Calu3 (cell line): ENCODE measurements at regions not wholly inside any gene's neighbourhood (a gene's known extent, or its start where the extent isn't known, plus 50 kb on each side); places are given as distances from the start of the nearest gene placed in this dataset.

ENCODE experiments used
- BruUV-seq: library from RNA; stranded (reverse); fragments of 400-500 nt; replicated peaks from 2 replicates; lab custom pipeline; 2021; lab: Mats Ljungman, UMichigan
- CTCF ChIA-PET: fragments of 300-600 bp; sonication (Branson Sonifier 250); formaldehyde crosslinking; loops from one replicate; lab custom pipeline; 2022; ENCODE audit warnings: antibody characterized with exemption; lab: Charles Lee
- DNase-seq: peaks from one replicate; pipeline ENCODE4 v3.0.0; 2022
- H3K27ac Mint-ChIP-seq: one replicate; pipeline ENCODE4 v1.8.0; 2022; ENCODE audit warnings: mixed read lengths; ENCODE audit not compliant: unreplicated experiment
- H3K27me3 Mint-ChIP-seq: one replicate; pipeline ENCODE4 v1.8.0; 2022; ENCODE audit warnings: mixed read lengths; ENCODE audit not compliant: unreplicated experiment
- H3K36me3 Mint-ChIP-seq: one replicate; pipeline ENCODE4 v1.8.0; 2022; ENCODE audit warnings: mild to moderate bottlenecking, moderate library complexity, mixed read lengths; ENCODE audit not compliant: insufficient read depth, unreplicated experiment
- H3K4me1 Mint-ChIP-seq: one replicate; pipeline ENCODE4 v1.8.0; 2022; ENCODE audit warnings: mild to moderate bottlenecking, low read depth, mixed read lengths; ENCODE audit not compliant: unreplicated experiment
- H3K4me3 Mint-ChIP-seq: one replicate; pipeline ENCODE4 v1.8.0; 2022; ENCODE audit warnings: mild to moderate bottlenecking, low read depth, moderate library complexity, mixed read lengths; ENCODE audit not compliant: unreplicated experiment
- H3K9me3 Mint-ChIP-seq: one replicate; pipeline ENCODE4 v1.8.0; 2022; ENCODE audit warnings: low read depth, mixed read lengths; ENCODE audit not compliant: unreplicated experiment
- intact Hi-C: fragments of 100-400 bp; cut with micrococcal nuclease; formaldehyde crosslinking; loops from one replicate; pipeline ENCODE4 v1.10.0; 2022; ENCODE audit not compliant: unreplicated experiment
- TF ChIP-seq, protein P1 (sequence below): fragments of 200-600 bp; IDR thresholded peaks from one replicate; pipeline ENCODE4 v1.8.0; 2022; ENCODE audit warnings: antibody characterized with exemption; ENCODE audit not compliant: unreplicated experiment

DNA sequence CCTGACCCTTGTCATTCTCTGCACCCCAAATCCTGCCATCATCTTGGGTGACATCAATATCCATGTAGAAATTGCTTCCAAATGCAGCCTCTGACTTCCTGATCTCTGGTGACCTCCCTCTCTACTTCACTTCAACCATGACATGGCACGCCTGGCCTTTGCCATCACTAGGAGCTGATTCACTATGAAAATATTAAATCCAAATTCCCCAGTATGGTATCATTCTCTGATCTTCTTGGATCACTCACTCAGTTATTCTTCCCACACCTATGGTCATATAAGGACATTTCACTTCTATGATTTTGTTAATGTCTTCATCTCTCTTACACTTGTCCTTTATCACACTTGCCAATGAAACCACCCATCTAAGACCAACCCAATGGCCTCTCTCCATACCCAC lies 73.7 kb upstream of the ODAD2 start:
- no peak overlapping the region for H3K27ac Mint-ChIP-seq
- CTCF ChIA-PET = no interaction called here
- TF ChIP-seq, protein P1, sequence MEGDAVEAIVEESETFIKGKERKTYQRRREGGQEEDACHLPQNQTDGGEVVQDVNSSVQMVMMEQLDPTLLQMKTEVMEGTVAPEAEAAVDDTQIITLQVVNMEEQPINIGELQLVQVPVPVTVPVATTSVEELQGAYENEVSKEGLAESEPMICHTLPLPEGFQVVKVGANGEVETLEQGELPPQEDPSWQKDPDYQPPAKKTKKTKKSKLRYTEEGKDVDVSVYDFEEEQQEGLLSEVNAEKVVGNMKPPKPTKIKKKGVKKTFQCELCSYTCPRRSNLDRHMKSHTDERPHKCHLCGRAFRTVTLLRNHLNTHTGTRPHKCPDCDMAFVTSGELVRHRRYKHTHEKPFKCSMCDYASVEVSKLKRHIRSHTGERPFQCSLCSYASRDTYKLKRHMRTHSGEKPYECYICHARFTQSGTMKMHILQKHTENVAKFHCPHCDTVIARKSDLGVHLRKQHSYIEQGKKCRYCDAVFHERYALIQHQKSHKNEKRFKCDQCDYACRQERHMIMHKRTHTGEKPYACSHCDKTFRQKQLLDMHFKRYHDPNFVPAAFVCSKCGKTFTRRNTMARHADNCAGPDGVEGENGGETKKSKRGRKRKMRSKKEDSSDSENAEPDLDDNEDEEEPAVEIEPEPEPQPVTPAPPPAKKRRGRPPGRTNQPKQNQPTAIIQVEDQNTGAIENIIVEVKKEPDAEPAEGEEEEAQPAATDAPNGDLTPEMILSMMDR = no peak
- BruUV-seq = no TSS peak
- H3K4me3 Mint-ChIP-seq = no peak overlapping the region
- intact Hi-C loops = no loop called here
- no peaks in the 10 kb centered on the region for H3K4me1 Mint-ChIP-seq
- H3K9me3 Mint-ChIP-seq = no peaks in the 10 kb centered on the region
- no peaks in the 10 kb centered on the region for H3K36me3 Mint-ChIP-seq
- no peaks in the 10 kb centered on the region for H3K27me3 Mint-ChIP-seq
- DNase-seq = no peak

DNA sequence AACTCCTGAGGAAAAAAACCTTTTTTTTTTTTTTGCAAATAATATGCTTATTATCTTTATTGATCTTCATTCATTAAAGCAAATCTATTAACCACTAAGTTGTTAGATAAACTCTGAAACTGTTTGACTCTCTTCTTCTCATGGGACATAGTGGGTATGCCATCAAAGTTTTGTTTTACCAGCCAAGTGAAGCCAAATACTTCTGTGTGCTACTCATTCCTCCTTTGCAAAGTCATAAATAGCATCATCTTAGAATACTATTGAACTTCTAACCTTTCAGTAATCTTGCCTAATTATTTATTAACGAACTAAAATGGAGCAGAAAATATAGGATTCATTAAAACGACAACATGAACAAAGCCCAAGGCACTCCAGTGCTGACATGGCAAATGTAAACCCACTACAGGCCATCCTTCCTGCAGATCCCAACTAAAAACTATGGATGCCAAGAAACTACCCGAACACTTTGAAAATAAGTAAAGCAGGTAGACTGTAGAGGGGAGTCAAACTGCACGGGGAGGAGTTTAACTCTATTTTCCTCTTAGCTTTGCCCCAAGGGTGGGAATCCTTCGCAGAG lies 61.2 kb upstream of the ODAD2 start:
- Mint-ChIP-seq H3K27ac (no peak overlapping the region), H3K9me3 (no peaks in the 10 kb centered on the region), H3K27me3 (no peaks in the 10 kb centered on the region), H3K4me3 (no peak overlapping the region), H3K4me1 (no peaks in the 10 kb centered on the region), H3K36me3 (no peaks in the 10 kb centered on the region)
- BruUV-seq = no TSS peak
- no peak for DNase-seq
- CTCF ChIA-PET = no interaction called here
- TF ChIP-seq, protein P1 = no peak
- intact Hi-C loops = no loop called here

GRCh38 chr10:28058746-28059145 lies 59.9 kb upstream of the ODAD2 start:
- CTCF ChIA-PET = no interaction called here
- Mint-ChIP-seq H3K36me3 (no peaks in the 10 kb centered on the region), H3K27me3 (no peaks in the 10 kb centered on the region), H3K4me3 (no peak overlapping the region), H3K4me1 (no peaks in the 10 kb centered on the region), H3K27ac (no peak overlapping the region), H3K9me3 (no peaks in the 10 kb centered on the region)
- BruUV-seq = no TSS peak
- intact Hi-C loops = no loop called here
- TF ChIP-seq, protein P1 = no peak
- no peak for DNase-seq

DNA sequence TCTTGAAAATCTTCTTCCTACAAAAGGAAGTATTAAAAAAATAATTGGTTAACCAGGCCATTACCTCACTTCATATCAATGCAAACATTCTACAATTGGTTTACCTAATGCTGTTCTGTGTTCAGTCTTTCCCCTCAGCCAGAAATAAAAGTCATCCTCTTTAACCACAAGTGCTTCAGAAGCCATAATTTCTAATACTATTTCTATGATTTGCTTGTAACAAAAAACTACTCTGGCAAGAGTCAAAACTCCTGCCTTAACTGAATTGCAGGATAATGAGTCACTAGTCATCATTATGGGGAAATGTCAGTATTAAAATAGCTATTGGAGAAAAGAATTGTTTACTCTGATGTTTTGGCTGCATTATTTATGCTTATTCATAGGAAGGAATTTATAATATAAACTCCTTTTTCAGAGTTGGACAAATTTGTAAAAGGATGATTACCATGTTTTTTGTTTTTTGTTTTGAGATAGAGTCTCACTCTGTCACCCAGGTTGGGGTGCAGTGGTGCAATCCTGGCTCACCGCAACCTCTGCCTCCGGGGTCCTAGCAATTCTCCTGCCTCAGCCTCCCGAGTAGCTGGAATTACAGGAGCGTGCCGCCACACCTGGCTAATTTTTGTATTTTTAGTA lies 55.5 kb upstream of the ODAD2 start:
- H3K27me3 Mint-ChIP-seq = no peaks in the 10 kb centered on the region
- CTCF ChIA-PET = no interaction called here
- DNase-seq = no peak
- no peaks in the 10 kb centered on the region for H3K9me3 Mint-ChIP-seq
- intact Hi-C loops = no loop called here
- no TSS peak for BruUV-seq
- no peaks in the 10 kb centered on the region for H3K4me1 Mint-ChIP-seq
- H3K27ac Mint-ChIP-seq = no peak overlapping the region
- H3K4me3 Mint-ChIP-seq = no peak overlapping the region
- no peaks in the 10 kb centered on the region for H3K36me3 Mint-ChIP-seq
- TF ChIP-seq, protein P1 = no peak
